ENCODE measurements at regions not wholly inside any gene's neighbourhood (a gene's known extent, or its start where the extent isn't known, plus 50 kb on each side); places are given as distances from the start of the nearest gene placed in this dataset.
A peak's percentile ranks its signal among the peaks of the same experiment; 100 is the strongest.

- DNase-seq: no peak
These were observed 64.3 kb upstream of the VANGL1 start for GRCh38 chr1:115577513-115577912.

GRCh38 chr1:115575661-115576060 lies 66.1 kb upstream of the VANGL1 start:
- no peak for DNase-seq

DNA sequence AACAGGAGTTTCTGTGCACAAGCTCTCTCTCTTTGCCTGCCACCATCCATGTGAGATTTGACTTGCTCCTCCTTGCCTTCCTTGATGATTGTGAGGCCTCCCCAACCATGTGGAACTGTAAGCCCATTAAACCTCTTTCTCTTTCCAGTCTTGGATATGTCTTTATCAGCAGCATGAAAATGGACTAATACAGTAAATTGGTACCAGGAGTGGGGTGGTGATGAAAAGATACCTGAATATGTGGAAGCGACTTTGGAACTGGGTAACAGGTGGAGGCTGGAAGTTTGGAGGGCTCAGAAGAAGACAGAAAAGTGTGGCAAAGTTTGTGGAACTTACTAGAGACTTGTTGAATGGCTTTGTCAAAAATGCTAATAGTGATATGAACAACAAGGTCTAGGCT lies 69.1 kb upstream of the VANGL1 start:
- no peak for DNase-seq

GRCh38 chr1:115567431-115567830 lies 74.3 kb upstream of the VANGL1 start:
- no peak for DNase-seq

DNA sequence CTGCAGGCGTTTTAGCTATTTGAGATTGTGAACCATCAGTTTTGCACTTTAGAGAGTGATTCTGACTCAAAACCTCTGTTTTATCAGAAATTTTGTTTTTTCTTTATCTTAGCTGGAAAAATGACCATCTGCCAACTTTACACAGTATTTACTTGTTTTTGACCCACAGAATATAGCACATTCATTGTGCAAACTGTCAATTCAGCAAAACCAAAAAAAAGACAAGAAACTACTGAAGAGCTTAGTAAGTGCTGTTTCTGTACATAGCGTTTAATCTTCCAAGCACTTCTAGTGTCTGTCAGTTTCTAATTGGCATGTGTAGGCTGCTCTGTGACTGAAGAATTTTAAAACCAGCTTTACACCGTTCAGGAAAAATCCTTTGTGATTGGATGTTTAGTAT lies 76.0 kb upstream of the VANGL1 start:
- DNase-seq: no peak

DNA sequence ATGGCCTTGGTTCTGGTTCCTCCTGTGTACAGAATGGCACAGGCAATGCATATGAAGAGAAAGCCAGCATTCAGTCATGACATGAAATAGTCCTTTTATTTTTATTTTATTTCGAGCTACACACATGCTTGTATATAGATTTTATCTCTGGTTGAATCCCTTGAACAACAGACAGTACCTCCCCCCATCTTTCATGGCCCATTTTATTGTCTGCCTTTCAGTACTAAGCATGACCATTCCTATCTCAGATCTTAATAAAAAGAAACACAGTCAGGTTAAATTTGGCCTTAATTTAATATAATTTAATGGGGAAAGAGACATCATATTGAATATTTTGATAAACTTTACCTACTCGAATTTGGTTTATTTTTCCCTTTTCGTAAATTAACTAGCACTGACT lies 76.4 kb upstream of the VANGL1 start:
- DNase-seq: no peak

DNA sequence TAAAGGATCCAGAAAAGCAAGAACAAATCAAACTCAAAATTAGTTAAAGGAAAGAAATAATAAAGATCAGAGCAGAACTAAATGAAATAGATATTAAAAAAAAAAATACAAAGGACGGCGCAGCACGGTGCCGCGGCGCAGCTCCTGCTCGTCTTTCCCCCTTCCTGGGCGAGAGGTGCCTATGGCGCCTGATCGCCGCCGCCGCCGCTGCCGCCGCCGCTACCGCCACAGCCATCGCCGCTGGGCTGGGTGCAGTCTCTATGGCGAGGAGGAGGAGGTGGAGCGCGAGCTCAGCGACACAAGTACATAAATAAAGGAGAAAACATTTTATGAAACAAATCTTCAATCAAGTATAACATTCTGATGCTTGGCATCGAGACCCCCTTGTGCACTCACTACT lies 77.6 kb upstream of the VANGL1 start:
- no peak for DNase-seq

DNA sequence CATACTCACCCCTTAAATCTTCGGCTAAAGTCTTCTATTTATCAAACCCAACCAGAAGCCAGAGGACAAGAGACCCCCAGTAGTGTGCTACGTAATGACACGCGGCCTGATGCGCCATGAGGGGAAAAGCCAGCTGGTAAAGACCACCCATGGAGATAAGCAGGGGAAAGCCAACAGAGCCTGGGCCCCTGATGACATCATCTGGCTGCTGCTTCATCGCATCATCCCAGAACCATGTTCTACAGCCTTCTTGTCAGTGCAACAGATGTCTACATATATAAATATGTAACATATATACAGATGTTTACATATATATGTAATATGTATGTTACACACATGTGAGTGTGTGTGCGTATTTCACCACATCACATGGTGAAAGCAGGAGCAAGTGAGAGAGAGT lies 81.7 kb upstream of the VANGL1 start:
- no peak for DNase-seq

DNA sequence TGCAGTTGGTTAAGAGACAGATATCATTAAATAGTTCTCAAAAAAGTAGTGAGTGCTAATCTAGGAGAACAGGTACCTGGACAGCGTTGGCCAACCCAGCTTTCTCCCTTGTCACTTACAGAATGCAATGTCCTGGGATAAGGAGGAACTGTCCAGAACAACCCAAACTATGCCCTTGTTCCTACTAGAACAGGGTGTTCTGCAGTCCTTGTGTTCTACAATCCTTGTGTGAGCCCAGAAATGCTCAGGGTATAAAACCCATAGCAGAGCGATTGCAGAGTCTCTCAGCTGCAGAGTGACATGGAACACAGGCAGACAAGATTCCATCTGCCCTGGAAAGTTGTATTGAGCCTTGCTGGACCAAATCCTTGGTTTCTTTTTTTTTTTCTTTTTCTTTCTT lies 83.5 kb upstream of the VANGL1 start:
- no peak for DNase-seq

GRCh38 chr1:115557715-115558114 lies 84.1 kb upstream of the VANGL1 start:
- DNase-seq: no peak

DNA sequence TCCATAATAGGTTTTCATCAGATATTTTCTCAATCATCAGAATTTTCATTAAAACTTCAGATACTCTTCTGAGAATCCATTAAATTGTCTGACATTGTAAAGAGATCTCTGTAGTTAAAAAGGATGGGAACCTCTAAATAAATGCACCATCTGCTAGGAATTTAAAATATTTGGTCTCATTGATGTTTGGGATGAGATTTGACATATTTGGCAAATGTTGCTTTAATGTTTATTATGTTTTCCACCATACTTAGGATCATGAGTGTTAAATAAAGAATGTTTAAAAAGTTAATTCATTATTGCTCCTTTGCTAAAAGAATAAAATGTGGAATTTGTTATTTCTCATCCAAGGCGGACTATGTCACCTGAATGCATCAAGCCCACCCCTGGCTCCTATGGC lies 85.5 kb upstream of the VANGL1 start:
- DNase-seq: no peak

GRCh38 chr1:115555446-115555845 lies 86.3 kb upstream of the VANGL1 start:
- DNase-seq: no peak

- no peak for DNase-seq
These were observed 94.1 kb upstream of the VANGL1 start for GRCh38 chr1:115547696-115548095.

- DNase-seq: no peak
These were observed 94.9 kb upstream of the VANGL1 start for GRCh38 chr1:115546846-115547245.

DNA sequence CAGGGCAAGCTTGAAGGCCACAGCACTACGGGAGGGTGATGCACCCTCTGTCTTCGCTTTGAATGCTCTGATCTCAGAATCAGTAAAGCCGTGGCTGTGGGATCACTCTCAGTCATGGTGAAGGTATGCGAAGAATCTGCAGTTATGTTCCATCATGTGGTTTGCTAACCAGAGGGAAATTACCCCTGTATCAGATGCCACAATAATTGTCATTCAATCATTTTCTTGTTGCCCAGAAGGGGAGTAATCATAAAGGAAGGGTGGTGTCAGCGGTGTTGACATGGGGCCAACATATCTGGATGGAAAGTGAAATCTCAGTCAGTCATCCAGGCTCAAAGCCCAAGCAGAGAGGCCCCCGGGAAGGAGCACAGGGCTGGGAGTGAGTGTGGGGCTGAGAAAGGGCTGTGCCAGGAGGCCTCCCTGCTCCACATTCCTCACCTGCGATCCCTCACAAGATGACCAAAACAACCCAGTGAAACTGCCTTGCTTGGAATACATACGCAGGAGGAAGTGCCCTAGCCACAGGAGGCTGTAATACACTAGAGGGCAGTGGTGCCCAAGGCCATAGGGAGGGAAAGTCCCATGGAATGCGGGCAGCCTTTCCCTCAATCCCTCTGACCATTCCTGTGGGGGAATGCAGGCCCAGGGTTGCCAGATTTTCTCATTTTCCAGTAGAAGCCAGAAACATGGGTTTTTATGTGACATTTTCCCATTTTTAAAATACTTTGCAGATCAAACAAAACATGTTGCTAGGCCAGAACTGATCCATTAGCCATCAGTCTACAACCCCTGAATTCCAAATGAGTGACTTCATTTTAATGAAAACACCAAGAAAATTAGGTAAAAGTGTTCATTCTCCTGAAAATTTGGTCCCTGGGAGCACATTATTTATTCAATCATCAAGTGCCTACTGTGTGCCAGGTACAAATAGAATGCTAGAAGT lies 95.7 kb upstream of the VANGL1 start:
- DNase-seq: peak; percentile 23

DNA sequence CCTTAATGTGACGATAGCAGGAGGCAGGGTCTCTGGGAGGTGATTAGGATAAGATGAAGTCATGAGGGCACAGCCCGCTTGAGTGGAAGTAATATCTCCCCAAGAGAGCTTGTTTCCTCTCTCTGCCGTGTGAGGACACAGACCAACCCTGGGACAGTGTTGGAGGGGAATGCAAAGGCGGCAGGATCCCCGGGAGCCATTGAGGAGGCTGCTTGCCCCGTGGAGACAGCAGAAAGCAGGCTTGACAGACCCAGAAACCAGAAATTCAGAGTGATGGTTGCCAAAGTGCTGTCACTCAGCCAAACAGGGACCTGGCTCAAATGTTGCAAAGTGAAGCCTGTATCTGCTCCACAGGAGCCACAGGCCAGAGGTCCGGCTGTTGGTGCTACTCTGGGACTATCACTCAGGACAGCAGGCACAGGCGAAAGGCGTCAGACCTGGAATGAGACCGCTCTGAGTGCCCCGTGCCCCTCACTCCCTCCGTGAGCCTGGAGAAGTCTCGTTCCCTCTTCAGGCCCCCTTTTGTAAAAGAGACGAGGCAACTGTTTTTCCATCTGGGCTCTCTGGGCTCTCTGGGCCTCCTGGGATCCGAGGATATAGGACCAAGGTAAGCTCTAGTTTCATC lies 96.6 kb upstream of the VANGL1 start:
- no peak for DNase-seq

GRCh38 chr1:115544131-115544530 lies 97.6 kb upstream of the VANGL1 start:
- DNase-seq: no peak

- no peak for DNase-seq
These were observed 98.5 kb upstream of the VANGL1 start for GRCh38 chr1:115543247-115543646.

GRCh38 chr1:115539736-115540135 lies 102.0 kb upstream of the VANGL1 start:
- no peak for DNase-seq

DNA sequence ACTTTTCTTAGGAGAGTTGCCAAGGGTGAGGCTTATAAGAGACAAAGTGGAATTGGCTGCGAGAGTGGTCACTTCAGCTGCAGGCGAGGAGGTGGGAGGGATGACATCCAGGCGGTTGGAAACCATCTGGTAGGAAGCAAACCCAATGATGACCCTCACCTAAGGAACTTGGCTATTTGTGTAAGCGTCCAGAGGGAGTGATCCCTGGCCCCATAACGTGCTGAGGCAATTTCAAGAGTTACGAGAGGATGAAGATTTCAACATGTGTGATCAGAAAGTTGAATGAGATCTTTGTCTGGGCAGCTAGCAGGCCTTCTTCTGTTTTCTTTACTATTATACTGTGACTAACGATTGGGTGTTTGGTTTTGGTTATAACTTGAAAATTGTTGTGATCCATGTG lies 102.7 kb upstream of the VANGL1 start:
- no peak for DNase-seq

DNA sequence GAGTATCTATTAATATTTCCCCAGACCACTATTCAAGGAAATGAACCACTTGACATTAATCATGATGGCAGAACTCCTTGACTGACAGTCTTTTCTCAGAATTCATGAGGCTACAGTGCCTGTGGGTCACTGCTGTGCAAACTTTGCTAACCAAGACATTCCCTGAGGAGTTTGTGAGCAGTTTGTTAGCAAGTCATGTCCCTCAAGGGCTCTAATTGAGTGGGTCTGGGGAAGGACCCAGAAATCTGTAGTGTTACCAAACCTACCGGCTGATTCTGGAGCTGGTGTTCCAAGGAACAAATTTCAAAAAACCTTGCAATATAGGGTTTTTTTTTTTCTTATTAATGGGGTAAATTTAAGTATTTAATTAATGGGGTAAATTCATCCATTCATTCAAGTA lies 103.2 kb upstream of the VANGL1 start:
- DNase-seq: no peak

- DNase-seq: no peak
These were observed 104.4 kb upstream of the VANGL1 start for GRCh38 chr1:115537415-115537814.

DNA sequence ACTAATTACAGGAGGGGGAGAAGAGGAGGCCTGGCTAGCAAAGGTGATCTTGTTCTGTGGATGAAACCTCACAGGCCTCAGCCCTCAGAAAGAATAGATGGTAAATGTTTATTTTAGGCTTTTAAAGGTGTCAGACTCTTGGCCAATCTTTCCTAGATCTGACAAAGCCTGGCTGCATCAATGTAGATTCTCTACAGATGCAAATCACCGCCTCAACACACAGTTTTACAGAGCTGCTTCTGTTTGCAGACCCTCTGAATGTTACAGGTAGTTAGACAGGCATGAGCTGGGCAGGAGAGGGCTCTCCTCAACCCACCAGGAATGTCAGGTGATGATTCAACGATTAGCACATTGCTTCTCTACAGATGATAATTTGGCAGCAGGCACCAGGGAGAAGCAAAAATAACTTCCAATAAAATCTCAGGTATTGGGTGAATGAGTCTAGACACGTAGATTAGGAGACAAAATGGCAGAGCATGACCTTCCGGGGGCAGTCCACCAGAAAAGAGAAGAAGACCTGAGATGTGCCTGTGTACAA lies 105.4 kb upstream of the VANGL1 start:
- DNase-seq: no peak

DNA sequence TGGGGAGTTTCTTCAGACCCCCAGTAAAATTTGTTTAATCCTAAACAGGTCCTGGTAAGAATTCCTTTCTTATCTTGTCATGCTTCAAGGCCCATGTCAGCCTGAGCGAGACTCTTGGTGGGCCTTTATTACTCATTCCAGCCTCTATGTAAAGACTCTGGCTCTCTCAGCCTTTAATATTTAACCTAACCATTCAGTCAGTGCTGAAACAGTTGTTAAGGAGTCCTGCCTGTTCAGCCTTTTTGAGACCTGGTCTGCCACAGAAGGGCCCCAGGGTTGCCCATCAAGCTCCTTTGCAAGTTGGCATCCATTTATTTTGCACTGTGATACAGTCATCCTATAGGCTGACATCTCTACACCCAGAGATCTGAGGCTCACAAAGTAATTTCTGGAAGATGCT lies 107.7 kb upstream of the VANGL1 start:
- DNase-seq: no peak
